ENCODE measurements at regions not wholly inside any gene's neighbourhood (a gene's known extent, or its start where the extent isn't known, plus 50 kb on each side); places are given as distances from the start of the nearest gene placed in this dataset.
A peak's percentile ranks its signal among the peaks of the same experiment; 100 is the strongest.

DNA sequence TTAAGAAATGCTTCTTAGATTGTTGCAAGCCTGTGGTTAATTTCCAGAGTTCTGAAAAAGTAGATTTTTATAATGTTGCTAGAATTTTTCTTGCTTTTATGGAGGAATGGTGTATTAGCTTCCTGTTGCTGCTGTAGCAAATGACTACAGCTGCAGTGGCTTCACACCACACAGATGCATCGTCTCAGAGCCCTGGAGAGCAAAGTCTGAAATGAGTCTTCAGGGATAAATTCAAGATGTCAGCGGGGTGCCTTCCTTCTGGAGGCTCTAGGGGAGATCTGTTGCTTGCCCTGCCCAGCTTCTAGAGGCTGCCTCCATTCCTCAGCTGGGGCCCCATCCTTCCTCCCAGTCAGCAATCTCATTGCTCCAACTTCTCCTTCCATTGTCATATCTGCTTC is 187.8 kb downstream of the ZNF516 start:
- TF ChIP-seq FOXM1 (IDR thresholded peaks at IDR 0.05; ENCODE audit: borderline replicate concordance, low read depth) (no peak), EP300 (IDR thresholded peaks at IDR 0.05; ENCODE audit: borderline replicate concordance) (no peak), ZBTB7A (IDR thresholded peaks at IDR 0.05; ENCODE audit: low read depth) (no peak), NFIC (IDR thresholded peaks at IDR 0.05) (no peak), TAF1 (IDR thresholded peaks at IDR 0.05; ENCODE audit: low read depth) (no peak), CEBPB (IDR thresholded peaks at IDR 0.05) (no peak), EGR1 (IDR thresholded peaks at IDR 0.05) (no peak), YY1 (IDR thresholded peaks at IDR 0.05; ENCODE audit: low read depth) (no peak)
- TF ChIP-seq, protein P1, sequence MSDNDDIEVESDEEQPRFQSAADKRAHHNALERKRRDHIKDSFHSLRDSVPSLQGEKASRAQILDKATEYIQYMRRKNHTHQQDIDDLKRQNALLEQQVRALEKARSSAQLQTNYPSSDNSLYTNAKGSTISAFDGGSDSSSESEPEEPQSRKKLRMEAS (IDR thresholded peaks at IDR 0.05), result no peak
- TF ChIP-seq, protein P2, sequence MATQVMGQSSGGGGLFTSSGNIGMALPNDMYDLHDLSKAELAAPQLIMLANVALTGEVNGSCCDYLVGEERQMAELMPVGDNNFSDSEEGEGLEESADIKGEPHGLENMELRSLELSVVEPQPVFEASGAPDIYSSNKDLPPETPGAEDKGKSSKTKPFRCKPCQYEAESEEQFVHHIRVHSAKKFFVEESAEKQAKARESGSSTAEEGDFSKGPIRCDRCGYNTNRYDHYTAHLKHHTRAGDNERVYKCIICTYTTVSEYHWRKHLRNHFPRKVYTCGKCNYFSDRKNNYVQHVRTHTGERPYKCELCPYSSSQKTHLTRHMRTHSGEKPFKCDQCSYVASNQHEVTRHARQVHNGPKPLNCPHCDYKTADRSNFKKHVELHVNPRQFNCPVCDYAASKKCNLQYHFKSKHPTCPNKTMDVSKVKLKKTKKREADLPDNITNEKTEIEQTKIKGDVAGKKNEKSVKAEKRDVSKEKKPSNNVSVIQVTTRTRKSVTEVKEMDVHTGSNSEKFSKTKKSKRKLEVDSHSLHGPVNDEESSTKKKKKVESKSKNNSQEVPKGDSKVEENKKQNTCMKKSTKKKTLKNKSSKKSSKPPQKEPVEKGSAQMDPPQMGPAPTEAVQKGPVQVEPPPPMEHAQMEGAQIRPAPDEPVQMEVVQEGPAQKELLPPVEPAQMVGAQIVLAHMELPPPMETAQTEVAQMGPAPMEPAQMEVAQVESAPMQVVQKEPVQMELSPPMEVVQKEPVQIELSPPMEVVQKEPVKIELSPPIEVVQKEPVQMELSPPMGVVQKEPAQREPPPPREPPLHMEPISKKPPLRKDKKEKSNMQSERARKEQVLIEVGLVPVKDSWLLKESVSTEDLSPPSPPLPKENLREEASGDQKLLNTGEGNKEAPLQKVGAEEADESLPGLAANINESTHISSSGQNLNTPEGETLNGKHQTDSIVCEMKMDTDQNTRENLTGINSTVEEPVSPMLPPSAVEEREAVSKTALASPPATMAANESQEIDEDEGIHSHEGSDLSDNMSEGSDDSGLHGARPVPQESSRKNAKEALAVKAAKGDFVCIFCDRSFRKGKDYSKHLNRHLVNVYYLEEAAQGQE (IDR thresholded peaks at IDR 0.05; ENCODE audit: low read depth), result no peak

DNA sequence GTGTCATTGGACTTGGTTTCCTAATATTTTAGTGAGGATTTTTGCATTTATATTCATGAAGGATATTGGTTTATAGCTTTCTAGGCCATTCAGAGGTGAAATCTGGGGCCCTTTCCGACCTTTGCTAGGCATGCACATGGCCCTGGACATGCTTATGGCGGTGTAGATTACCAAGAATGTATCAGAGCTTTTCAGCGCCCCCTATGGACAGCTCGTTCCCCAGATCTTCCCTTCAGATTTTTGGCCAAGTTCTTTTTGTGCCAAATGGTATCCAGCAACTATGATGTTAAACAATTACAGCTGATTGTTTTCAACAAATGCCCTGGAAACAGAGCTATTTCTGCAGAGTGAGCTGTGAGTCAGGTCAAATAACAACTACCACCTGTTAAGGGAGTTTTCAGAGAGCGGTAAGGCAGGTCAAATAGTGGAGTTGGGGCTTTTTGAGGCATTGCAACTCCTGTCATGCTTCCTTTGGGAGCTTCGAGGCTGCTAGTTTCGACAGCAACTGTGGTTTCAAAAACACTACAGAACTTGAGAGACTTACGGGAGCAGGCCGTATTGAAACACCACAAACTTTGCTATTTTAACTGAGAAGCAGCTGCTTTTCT is 188.3 kb downstream of the ZNF516 start:
- no peak for TF ChIP-seq TCF12 (IDR thresholded peaks at IDR 0.05; ENCODE audit: low read depth)
- no peak for TF ChIP-seq FOXM1 (IDR thresholded peaks at IDR 0.05; ENCODE audit: borderline replicate concordance, low read depth)
- TF ChIP-seq, protein P3, sequence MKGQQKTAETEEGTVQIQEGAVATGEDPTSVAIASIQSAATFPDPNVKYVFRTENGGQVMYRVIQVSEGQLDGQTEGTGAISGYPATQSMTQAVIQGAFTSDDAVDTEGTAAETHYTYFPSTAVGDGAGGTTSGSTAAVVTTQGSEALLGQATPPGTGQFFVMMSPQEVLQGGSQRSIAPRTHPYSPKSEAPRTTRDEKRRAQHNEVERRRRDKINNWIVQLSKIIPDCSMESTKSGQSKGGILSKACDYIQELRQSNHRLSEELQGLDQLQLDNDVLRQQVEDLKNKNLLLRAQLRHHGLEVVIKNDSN (IDR thresholded peaks at IDR 0.05), result no peak
- TF ChIP-seq, protein P2 (IDR thresholded peaks at IDR 0.05; ENCODE audit: low read depth), result no peak
- TF ChIP-seq ZBTB7A (IDR thresholded peaks at IDR 0.05; ENCODE audit: low read depth), result no peak
- TF ChIP-seq TEAD4 (IDR thresholded peaks at IDR 0.05), result no peak
- peak; percentile 20; the same call in 1 of the 2 replicates for TF ChIP-seq RAD21 (IDR thresholded peaks at IDR 0.05; ENCODE audit: low read depth)

GRCh38 chr18:76285866-76286265 is 209.2 kb downstream of the ZNF516 start:
- no peak for TF ChIP-seq TAF1 (IDR thresholded peaks at IDR 0.05; ENCODE audit: low read depth)
- TF ChIP-seq CEBPB (IDR thresholded peaks at IDR 0.05), result no peak
- no peak for TF ChIP-seq TCF12 (IDR thresholded peaks at IDR 0.05; ENCODE audit: low read depth)
- no peak for TF ChIP-seq NFIC (IDR thresholded peaks at IDR 0.05)
- TF ChIP-seq EP300 (IDR thresholded peaks at IDR 0.05; ENCODE audit: borderline replicate concordance), result no peak
- no peak for TF ChIP-seq RAD21 (IDR thresholded peaks at IDR 0.05; ENCODE audit: low read depth)
- TF ChIP-seq ZBTB7A (IDR thresholded peaks at IDR 0.05; ENCODE audit: low read depth), result no peak
- TF ChIP-seq TEAD4 (IDR thresholded peaks at IDR 0.05), result no peak
- TF ChIP-seq, protein P1 (IDR thresholded peaks at IDR 0.05), result no peak

GRCh38 chr18:76281565-76281964 is 213.5 kb downstream of the ZNF516 start:
- no peak for TF ChIP-seq TEAD4 (IDR thresholded peaks at IDR 0.05)
- no peak for TF ChIP-seq EGR1 (IDR thresholded peaks at IDR 0.05)
- TF ChIP-seq, protein P2 (IDR thresholded peaks at IDR 0.05; ENCODE audit: low read depth), result no peak
- TF ChIP-seq YY1 (IDR thresholded peaks at IDR 0.05; ENCODE audit: low read depth), result no peak
- TF ChIP-seq TCF12 (IDR thresholded peaks at IDR 0.05; ENCODE audit: low read depth), result no peak
- TF ChIP-seq TAF1 (IDR thresholded peaks at IDR 0.05; ENCODE audit: low read depth), result no peak
- TF ChIP-seq, protein P1 (IDR thresholded peaks at IDR 0.05), result no peak

- TF ChIP-seq CEBPB (IDR thresholded peaks at IDR 0.05) (no peak), RAD21 (IDR thresholded peaks at IDR 0.05; ENCODE audit: low read depth) (no peak), YY1 (IDR thresholded peaks at IDR 0.05; ENCODE audit: low read depth) (no peak), NFIC (IDR thresholded peaks at IDR 0.05) (no peak), CREB1 (IDR thresholded peaks at IDR 0.05; ENCODE audit: low read depth) (no peak), TAF1 (IDR thresholded peaks at IDR 0.05; ENCODE audit: low read depth) (no peak), EP300 (IDR thresholded peaks at IDR 0.05; ENCODE audit: borderline replicate concordance) (no peak)
- TF ChIP-seq, protein P3 (IDR thresholded peaks at IDR 0.05), result no peak
- TF ChIP-seq, protein P1 (IDR thresholded peaks at IDR 0.05), result no peak
Observed at GRCh38 chr18:76277801-76278200, 217.2 kb downstream of the ZNF516 start.

Measured in Ishikawa (cell line).